ENCODE measurements at regions not wholly inside any gene's neighbourhood (a gene's known extent, or its start where the extent isn't known, plus 50 kb on each side); places are given as distances from the start of the nearest gene placed in this dataset.

- Histone ChIP-seq H3K36me3 (replicated peaks; ENCODE audit: insufficient read depth, low read depth) (no peaks in the 10 kb centered on the region), H3K27me3 (no peaks in the 10 kb centered on the region), H3K9me3 (ENCODE audit: low read depth) (no peaks in the 10 kb centered on the region), H3K4me2 (no peak overlapping the region), H3K79me2 (no peaks in the 10 kb centered on the region), H3K9me2 (replicated peaks; ENCODE audit: insufficient read depth) (no peaks in the 10 kb centered on the region), H4K20me1 (ENCODE audit: insufficient read depth, poor library complexity, severe bottlenecking) (no peaks in the 10 kb centered on the region), H3K4me1 (ENCODE audit: insufficient read depth) (no peaks in the 10 kb centered on the region), H2AFZ (no peak overlapping the region), H3K27ac (no peak overlapping the region), H3K4me3 (no peak overlapping the region)
- TF ChIP-seq CTCF (IDR thresholded peaks at IDR 0.05; ENCODE audit: poor library complexity) (no peak), EZH2phosphoT487 (IDR thresholded peaks at IDR 0.05; ENCODE audit: low read depth, severe bottlenecking, unreplicated experiment) (no peak), EZH2 (IDR thresholded peaks at IDR 0.05; ENCODE audit: borderline replicate concordance) (no peak)
- no peak for DNase-seq (ENCODE audit: low spot score)
- WGBS (ENCODE audit: low lambda C conversion rate, missing lambda C conversion rate), result 68% methylated on average over 1 of the region's 1 CpG
Observed at GRCh38 chr6:140915103-140915502, 1217.6 kb upstream of the GJE1 start.

- H4K20me1 ChIP-seq (ENCODE audit: insufficient read depth, poor library complexity, severe bottlenecking), result no peaks in the 10 kb centered on the region
- TF ChIP-seq EZH2phosphoT487 (IDR thresholded peaks at IDR 0.05; ENCODE audit: low read depth, severe bottlenecking, unreplicated experiment) (no peak), CTCF (IDR thresholded peaks at IDR 0.05; ENCODE audit: poor library complexity) (no peak), EZH2 (IDR thresholded peaks at IDR 0.05; ENCODE audit: borderline replicate concordance) (no peak)
- no peaks in the 10 kb centered on the region for H3K9me3 ChIP-seq (ENCODE audit: low read depth)
- no peaks in the 10 kb centered on the region for H3K27me3 ChIP-seq
- no peak overlapping the region for H3K27ac ChIP-seq
- H3K4me2 ChIP-seq, result no peak overlapping the region
- H3K4me3 ChIP-seq, result no peak overlapping the region
- WGBS (ENCODE audit: low lambda C conversion rate, missing lambda C conversion rate), result 69% methylated on average over 3 of the region's 3 CpGs
- DNase-seq (ENCODE audit: low spot score), result no peak
- no peaks in the 10 kb centered on the region for H3K79me2 ChIP-seq
- no peaks in the 10 kb centered on the region for H3K36me3 ChIP-seq (replicated peaks; ENCODE audit: insufficient read depth, low read depth)
- no peak overlapping the region for H2AFZ ChIP-seq
- no peaks in the 10 kb centered on the region for H3K9me2 ChIP-seq (replicated peaks; ENCODE audit: insufficient read depth)
- H3K4me1 ChIP-seq (ENCODE audit: insufficient read depth), result no peaks in the 10 kb centered on the region
Observed at GRCh38 chr6:140912686-140913085, 1220.0 kb upstream of the GJE1 start.

GRCh38 chr6:140909625-140910024 is 1223.1 kb upstream of the GJE1 start:
- H3K36me3 ChIP-seq (replicated peaks; ENCODE audit: insufficient read depth, low read depth), result no peaks in the 10 kb centered on the region
- no peaks in the 10 kb centered on the region for H3K9me3 ChIP-seq (ENCODE audit: low read depth)
- no peak overlapping the region for H2AFZ ChIP-seq
- no peaks in the 10 kb centered on the region for H3K9me2 ChIP-seq (replicated peaks; ENCODE audit: insufficient read depth)
- H3K79me2 ChIP-seq, result no peaks in the 10 kb centered on the region
- no peak overlapping the region for H3K4me2 ChIP-seq
- TF ChIP-seq EZH2 (IDR thresholded peaks at IDR 0.05; ENCODE audit: borderline replicate concordance), result no peak
- TF ChIP-seq CTCF (IDR thresholded peaks at IDR 0.05; ENCODE audit: poor library complexity), result no peak
- no peak for TF ChIP-seq EZH2phosphoT487 (IDR thresholded peaks at IDR 0.05; ENCODE audit: low read depth, severe bottlenecking, unreplicated experiment)
- DNase-seq (ENCODE audit: low spot score), result no peak
- H3K4me1 ChIP-seq (ENCODE audit: insufficient read depth), result no peaks in the 10 kb centered on the region
- H3K27ac ChIP-seq, result no peak overlapping the region
- 88% methylated on average over 1 of the region's 1 CpG for WGBS (ENCODE audit: low lambda C conversion rate, missing lambda C conversion rate)
- H3K4me3 ChIP-seq, result no peak overlapping the region
- H3K27me3 ChIP-seq, result no peaks in the 10 kb centered on the region
- no peaks in the 10 kb centered on the region for H4K20me1 ChIP-seq (ENCODE audit: insufficient read depth, poor library complexity, severe bottlenecking)

- no peaks in the 10 kb centered on the region for H4K20me1 ChIP-seq (ENCODE audit: insufficient read depth, poor library complexity, severe bottlenecking)
- no peaks in the 10 kb centered on the region for H3K9me3 ChIP-seq (ENCODE audit: low read depth)
- H3K4me3 ChIP-seq, result no peak overlapping the region
- H3K4me2 ChIP-seq, result no peak overlapping the region
- no peak overlapping the region for H3K27ac ChIP-seq
- no peak for DNase-seq (ENCODE audit: low spot score)
- H3K4me1 ChIP-seq (ENCODE audit: insufficient read depth), result no peaks in the 10 kb centered on the region
- no peaks in the 10 kb centered on the region for H3K27me3 ChIP-seq
- H3K9me2 ChIP-seq (replicated peaks; ENCODE audit: insufficient read depth), result no peaks in the 10 kb centered on the region
- no peaks in the 10 kb centered on the region for H3K36me3 ChIP-seq (replicated peaks; ENCODE audit: insufficient read depth, low read depth)
- H3K79me2 ChIP-seq, result no peaks in the 10 kb centered on the region
- TF ChIP-seq CTCF (IDR thresholded peaks at IDR 0.05; ENCODE audit: poor library complexity) (no peak), EZH2 (IDR thresholded peaks at IDR 0.05; ENCODE audit: borderline replicate concordance) (no peak), EZH2phosphoT487 (IDR thresholded peaks at IDR 0.05; ENCODE audit: low read depth, severe bottlenecking, unreplicated experiment) (no peak)
- H2AFZ ChIP-seq, result no peak overlapping the region
Observed at GRCh38 chr6:140909156-140909555, 1223.6 kb upstream of the GJE1 start.

Measured in hepatocyte (in vitro differentiated cells).